ENCODE measurements at regions not wholly inside any gene's neighbourhood (a gene's known extent, or its start where the extent isn't known, plus 50 kb on each side); places are given as distances from the start of the nearest gene placed in this dataset.

DNA sequence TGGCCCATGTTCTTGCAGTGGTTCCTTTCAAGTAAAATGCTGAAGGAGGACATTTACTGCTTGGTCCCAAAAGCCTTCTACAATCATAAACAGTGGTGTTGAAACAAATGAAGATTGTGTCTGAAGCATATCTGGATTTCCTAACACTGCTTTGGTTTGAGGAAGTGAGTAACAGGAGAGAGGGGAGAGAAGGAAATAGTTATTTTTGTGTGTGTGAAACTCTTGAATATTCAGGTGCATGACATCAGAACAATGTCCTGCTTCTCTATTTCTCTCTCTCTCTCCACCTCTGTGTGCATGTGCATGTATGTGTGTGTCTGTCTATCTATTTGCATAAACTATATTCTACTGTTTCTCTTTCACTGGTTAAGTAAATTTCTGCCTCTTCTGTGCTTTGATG lies 61.4 kb upstream of the TNFSF18 start:
- H3K23ac ChIP-seq (ENCODE audit: insufficient read length): no peak overlapping the region
- no peaks in the 10 kb centered on the region for H3K79me1 ChIP-seq (ENCODE audit: low read depth, low read length)
- H3K18ac ChIP-seq (ENCODE audit: extremely low read depth, low read length): no peak overlapping the region
- H3K56ac ChIP-seq (replicated peaks; ENCODE audit: insufficient read length, low read depth, low read length): no peak overlapping the region
- no peaks in the 10 kb centered on the region for H3K4me1 ChIP-seq (replicated peaks in 1 of 4; ENCODE audit: control insufficient read depth in 3 of 4, insufficient read depth in 4 of 4, low read length in 3 of 4)
- no peak overlapping the region for H2AK5ac ChIP-seq (ENCODE audit: low read depth, low read length)
- no peak overlapping the region; the same call in 1 of the 2 replicates for H2AFZ ChIP-seq (ENCODE audit: low read length)
- H4K91ac ChIP-seq (replicated peaks; ENCODE audit: insufficient read length, low read length): no peak overlapping the region
- ChIA-PET POLR2A (ENCODE audit: partially characterized antibody) (no interaction called here), CTCF (ENCODE audit: partially characterized antibody) (no interaction called here)
- no peaks in the 10 kb centered on the region for H3K27me3 ChIP-seq (replicated peaks in 1 of 4; ENCODE audit: control insufficient read depth in 3 of 4, extremely low read depth in 1 of 4, insufficient read depth in 3 of 4, low read length in 3 of 4)
- no peaks in the 10 kb centered on the region for H4K20me1 ChIP-seq (replicated peaks in 1 of 2; ENCODE audit: control insufficient read depth in 1 of 2, insufficient read depth in 2 of 2, low read length in 2 of 2)
- no peaks in the 10 kb centered on the region for H3K36me3 ChIP-seq (ENCODE audit: control insufficient read depth in 2 of 4, insufficient read depth in 4 of 4, low read length in 3 of 4)
- no peak overlapping the region for H3K4ac ChIP-seq (replicated peaks; ENCODE audit: insufficient read length, low read depth, low read length)
- no peak overlapping the region for H3K4me2 ChIP-seq (ENCODE audit: insufficient read depth in 1 of 2, low read depth in 2 of 2, low read length in 2 of 2)
- no peak overlapping the region for H4K8ac ChIP-seq (ENCODE audit: extremely low read depth, insufficient read depth, low read length)
- H3K27ac ChIP-seq (ENCODE audit: low read depth, low read length): no peak overlapping the region
- DNase-seq (ENCODE audit: low read depth in 1 of 2, low spot score in 2 of 2) (no peak), FAIRE-seq (no peak)
- no peak overlapping the region for H2BK15ac ChIP-seq (ENCODE audit: low read length)
- H2BK12ac ChIP-seq (ENCODE audit: low read depth, low read length): no peak overlapping the region
- H2BK5ac ChIP-seq (ENCODE audit: low read depth, low read length): no peak overlapping the region
- H3K4me3 ChIP-seq (ENCODE audit: extremely low read depth in 1 of 4, insufficient read depth in 2 of 4, low read depth in 3 of 4, low read length in 4 of 4): no peak overlapping the region
- H2BK20ac ChIP-seq (ENCODE audit: low read length): no peak overlapping the region
- H3K23me2 ChIP-seq (ENCODE audit: low read depth, low read length): no peaks in the 10 kb centered on the region
- H3K14ac ChIP-seq (ENCODE audit: insufficient read length): no peak overlapping the region
- H4K5ac ChIP-seq (ENCODE audit: insufficient read length, low read depth, low read length): no peak overlapping the region
- H3K9me3 ChIP-seq (ENCODE audit: insufficient read depth in 2 of 2, low read depth in 1 of 2, low read length in 1 of 2): peaks cover 0 to 6% of the 10 kb centered on the region in 2 experiments; a peak in 1 of 4 replicates
- H2BK120ac ChIP-seq (replicated peaks; ENCODE audit: low read depth, low read length): no peak overlapping the region
- no peak overlapping the region for H3K9ac ChIP-seq (replicated peaks in 1 of 4; ENCODE audit: extremely low read depth in 1 of 4, low read depth in 3 of 4, low read length in 3 of 4)
- no peaks in the 10 kb centered on the region for H3K79me2 ChIP-seq (ENCODE audit: control insufficient read depth in 1 of 2, insufficient read depth in 2 of 2, low read length in 2 of 2)
- TF ChIP-seq SRF (IDR thresholded peaks at IDR 0.05; ENCODE audit: low read depth, low read length) (no peak), ATF2 (IDR thresholded peaks at IDR 0.05; ENCODE audit: low read length) (no peak), EGR1 (IDR thresholded peaks at IDR 0.05; ENCODE audit: borderline replicate concordance, low read depth, low read length) (no peak), SIX5 (IDR thresholded peaks at IDR 0.05; ENCODE audit: low read depth, low read length) (no peak), TEAD4 (IDR thresholded peaks at IDR 0.05; ENCODE audit: low read depth, low read length) (no peak), CREB1 (IDR thresholded peaks at IDR 0.05) (no peak), TBP (IDR thresholded peaks at IDR 0.05; ENCODE audit: low read depth, low read length) (no peak), JUND (IDR thresholded peaks at IDR 0.05; ENCODE audit: low read length) (no peak), NANOG (IDR thresholded peaks at IDR 0.05; ENCODE audit: insufficient read depth, low read depth, low read length, poor library complexity, severe bottlenecking) (no peak), RBBP5 (IDR thresholded peaks at IDR 0.05; ENCODE audit: borderline replicate concordance, low read depth, low read length) (no peak), POU5F1 (IDR thresholded peaks at IDR 0.05; ENCODE audit: low read depth, low read length) (no peak), PHF8 (conservative IDR thresholded peaks at IDR 0.05; ENCODE audit: low read depth, low read length) (no peak), RAD21 (IDR thresholded peaks at IDR 0.05 in 1 of 2, conservative IDR thresholded peaks at IDR 0.05 in 1 of 2; ENCODE audit: low read depth in 2 of 2, low read length in 2 of 2) (no peak)
- TF ChIP-seq, protein P1, sequence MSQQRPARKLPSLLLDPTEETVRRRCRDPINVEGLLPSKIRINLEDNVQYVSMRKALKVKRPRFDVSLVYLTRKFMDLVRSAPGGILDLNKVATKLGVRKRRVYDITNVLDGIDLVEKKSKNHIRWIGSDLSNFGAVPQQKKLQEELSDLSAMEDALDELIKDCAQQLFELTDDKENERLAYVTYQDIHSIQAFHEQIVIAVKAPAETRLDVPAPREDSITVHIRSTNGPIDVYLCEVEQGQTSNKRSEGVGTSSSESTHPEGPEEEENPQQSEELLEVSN (IDR thresholded peaks at IDR 0.05): no peak

Measured in H1 (cell line).